ENCODE measurements at regions not wholly inside any gene's neighbourhood (a gene's known extent, or its start where the extent isn't known, plus 50 kb on each side); places are given as distances from the start of the nearest gene placed in this dataset.

GRCh38 chr13:55255236-55255635 is 1885.5 kb upstream of the PRR20A start:
- no peak for DNase-seq (ENCODE audit: low read depth, low spot score)
- H3K9ac ChIP-seq (ENCODE audit: insufficient read length): no peak overlapping the region
- H3K27ac ChIP-seq: no peak overlapping the region
- TF ChIP-seq POLR2AphosphoS5 (IDR thresholded peaks at IDR 0.05; ENCODE audit: borderline replicate concordance, low read depth, low read length) (no peak), EZH2 (IDR thresholded peaks at IDR 0.05) (no peak), FOXP2 (optimal IDR thresholded peaks at IDR 0.05; ENCODE audit: control extremely low read depth, extremely low read length, insufficient read depth) (no peak)
- H3K9me3 ChIP-seq (ENCODE audit: low read depth, low read length): no peaks in the 10 kb centered on the region
- H3K36me3 ChIP-seq (ENCODE audit: insufficient read depth, low read length): no peaks in the 10 kb centered on the region
- no peak overlapping the region for H3K4me3 ChIP-seq

DNA sequence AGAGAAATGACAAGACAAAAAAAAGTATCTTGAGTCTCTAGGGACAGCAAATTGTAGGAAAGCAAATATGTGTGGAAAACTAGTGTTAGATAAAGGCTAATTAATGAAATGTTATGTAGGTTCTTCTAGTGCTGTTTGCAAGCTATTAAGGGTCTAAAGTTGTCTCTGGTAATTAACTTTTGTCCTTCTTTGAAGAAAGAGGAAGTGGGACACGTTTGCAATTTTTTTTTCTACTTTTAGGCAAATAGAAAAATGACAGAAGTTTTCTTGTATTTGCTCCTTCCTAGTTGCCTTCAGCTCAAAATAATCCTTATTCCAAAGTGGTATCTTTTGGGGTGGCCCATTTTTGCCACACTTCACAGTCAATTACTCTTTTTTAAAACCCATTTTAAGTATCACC is 1877.7 kb upstream of the PRR20A start:
- TF ChIP-seq EZH2 (IDR thresholded peaks at IDR 0.05) (no peak), POLR2AphosphoS5 (IDR thresholded peaks at IDR 0.05; ENCODE audit: borderline replicate concordance, low read depth, low read length) (no peak), FOXP2 (optimal IDR thresholded peaks at IDR 0.05; ENCODE audit: control extremely low read depth, extremely low read length, insufficient read depth) (no peak)
- no peaks in the 10 kb centered on the region for H3K36me3 ChIP-seq (ENCODE audit: insufficient read depth, low read length)
- no peak overlapping the region for H3K27ac ChIP-seq
- DNase-seq (ENCODE audit: low read depth, low spot score): no peak
- no peak overlapping the region for H3K9ac ChIP-seq (ENCODE audit: insufficient read length)
- H3K9me3 ChIP-seq (ENCODE audit: low read depth, low read length): no peaks in the 10 kb centered on the region
- no peak overlapping the region for H3K4me3 ChIP-seq

- H3K27ac ChIP-seq: no peak overlapping the region
- no peak for DNase-seq (ENCODE audit: low read depth, low spot score)
- no peak overlapping the region for H3K9ac ChIP-seq (ENCODE audit: insufficient read length)
- TF ChIP-seq FOXP2 (optimal IDR thresholded peaks at IDR 0.05; ENCODE audit: control extremely low read depth, extremely low read length, insufficient read depth) (no peak), POLR2AphosphoS5 (IDR thresholded peaks at IDR 0.05; ENCODE audit: borderline replicate concordance, low read depth, low read length) (no peak), EZH2 (IDR thresholded peaks at IDR 0.05) (no peak)
- H3K36me3 ChIP-seq (ENCODE audit: insufficient read depth, low read length): no peaks in the 10 kb centered on the region
- H3K9me3 ChIP-seq (ENCODE audit: low read depth, low read length): no peaks in the 10 kb centered on the region
- no peak overlapping the region for H3K4me3 ChIP-seq
Observed at GRCh38 chr13:55266644-55267043, 1874.1 kb upstream of the PRR20A start.

DNA sequence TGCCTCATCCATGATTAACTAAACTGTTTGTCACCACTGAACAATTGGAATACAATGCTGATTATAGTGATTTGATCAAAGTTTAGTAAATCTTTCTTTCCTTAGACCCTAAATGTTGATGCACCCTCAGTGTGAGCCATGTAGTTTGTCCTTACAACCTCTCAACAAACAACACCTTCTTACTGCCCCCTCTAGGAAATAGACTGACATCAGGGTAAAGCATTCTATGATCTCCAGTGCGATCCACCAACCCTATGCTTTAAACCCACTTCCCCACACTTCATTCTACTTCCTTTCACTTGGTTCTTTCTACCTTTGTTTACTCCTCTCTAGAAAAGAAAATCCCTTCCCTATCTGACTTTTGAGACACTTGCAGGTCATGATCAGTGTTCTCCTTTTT is 1842.5 kb upstream of the PRR20A start:
- no peak overlapping the region for H3K27ac ChIP-seq

DNA sequence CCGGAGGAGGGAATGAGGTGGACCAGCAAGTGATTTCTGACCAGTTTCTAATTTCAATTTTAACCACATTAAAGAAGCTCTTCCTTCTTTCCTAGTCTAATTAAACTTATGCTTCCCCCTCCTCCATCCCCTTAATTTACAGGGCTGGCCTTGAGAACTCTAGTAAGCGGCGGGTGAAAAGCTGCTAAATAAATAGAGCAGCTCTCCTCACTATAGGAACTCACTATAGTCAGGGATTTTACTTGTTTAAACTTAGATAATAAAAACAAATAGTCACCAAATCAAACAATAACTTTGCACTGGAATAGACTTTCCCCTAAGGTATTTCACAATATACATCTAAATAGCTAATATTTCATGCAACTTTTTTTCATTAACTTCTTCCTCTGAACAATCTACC is 1838.2 kb upstream of the PRR20A start:
- TF ChIP-seq EZH2 (IDR thresholded peaks at IDR 0.05) (no peak), POLR2AphosphoS5 (IDR thresholded peaks at IDR 0.05; ENCODE audit: borderline replicate concordance, low read depth, low read length) (no peak), FOXP2 (optimal IDR thresholded peaks at IDR 0.05; ENCODE audit: control extremely low read depth, extremely low read length, insufficient read depth) (no peak)
- Histone ChIP-seq H3K4me3 (no peak overlapping the region), H3K36me3 (ENCODE audit: insufficient read depth, low read length) (no peaks in the 10 kb centered on the region), H3K9ac (ENCODE audit: insufficient read length) (no peak overlapping the region), H3K27ac (no peak overlapping the region), H3K9me3 (ENCODE audit: low read depth, low read length) (no peaks in the 10 kb centered on the region)
- no peak for DNase-seq (ENCODE audit: low read depth, low spot score)

More for the DNA sequence above, 1842.5 kb upstream of the PRR20A start:
- TF ChIP-seq EZH2 (IDR thresholded peaks at IDR 0.05) (no peak), FOXP2 (optimal IDR thresholded peaks at IDR 0.05; ENCODE audit: control extremely low read depth, extremely low read length, insufficient read depth) (no peak), POLR2AphosphoS5 (IDR thresholded peaks at IDR 0.05; ENCODE audit: borderline replicate concordance, low read depth, low read length) (no peak)
- no peaks in the 10 kb centered on the region for H3K9me3 ChIP-seq (ENCODE audit: low read depth, low read length)
- H3K36me3 ChIP-seq (ENCODE audit: insufficient read depth, low read length): no peaks in the 10 kb centered on the region
- H3K9ac ChIP-seq (ENCODE audit: insufficient read length): no peak overlapping the region
- DNase-seq (ENCODE audit: low read depth, low spot score): no peak
- no peak overlapping the region for H3K4me3 ChIP-seq

GRCh38 chr13:55307909-55308308 is 1832.8 kb upstream of the PRR20A start:
- Histone ChIP-seq H3K9me3 (ENCODE audit: low read depth, low read length) (no peaks in the 10 kb centered on the region), H3K27ac (no peak overlapping the region), H3K4me3 (no peak overlapping the region), H3K9ac (ENCODE audit: insufficient read length) (no peak overlapping the region), H3K36me3 (ENCODE audit: insufficient read depth, low read length) (no peaks in the 10 kb centered on the region)
- TF ChIP-seq EZH2 (IDR thresholded peaks at IDR 0.05) (no peak), POLR2AphosphoS5 (IDR thresholded peaks at IDR 0.05; ENCODE audit: borderline replicate concordance, low read depth, low read length) (no peak), FOXP2 (optimal IDR thresholded peaks at IDR 0.05; ENCODE audit: control extremely low read depth, extremely low read length, insufficient read depth) (no peak)
- no peak for DNase-seq (ENCODE audit: low read depth, low spot score)

DNA sequence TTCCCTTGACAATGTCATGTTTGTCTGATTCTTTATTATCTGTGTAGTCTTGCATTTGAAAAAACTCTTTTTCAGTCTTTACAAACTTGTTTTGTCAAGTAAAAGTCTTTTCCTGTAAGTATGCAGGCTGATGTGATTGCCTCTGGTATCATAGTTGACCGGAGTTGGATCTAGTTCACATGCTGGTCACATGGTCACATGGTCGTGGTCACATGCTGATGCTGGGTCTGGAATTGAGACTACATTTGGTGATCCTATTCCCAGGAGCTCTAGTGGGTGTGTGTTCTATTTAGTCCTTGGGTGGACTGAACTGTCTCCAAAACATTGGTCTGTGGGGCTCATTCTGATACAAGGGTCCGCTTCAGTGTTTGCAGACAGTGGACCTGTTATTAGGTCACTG is 1798.8 kb upstream of the PRR20A start:
- no peak overlapping the region for H3K27ac ChIP-seq
- no peaks in the 10 kb centered on the region for H3K9me3 ChIP-seq (ENCODE audit: low read depth, low read length)
- no peak for DNase-seq (ENCODE audit: low read depth, low spot score)
- TF ChIP-seq POLR2AphosphoS5 (IDR thresholded peaks at IDR 0.05; ENCODE audit: borderline replicate concordance, low read depth, low read length) (no peak), EZH2 (IDR thresholded peaks at IDR 0.05) (no peak), FOXP2 (optimal IDR thresholded peaks at IDR 0.05; ENCODE audit: control extremely low read depth, extremely low read length, insufficient read depth) (no peak)
- H3K36me3 ChIP-seq (ENCODE audit: insufficient read depth, low read length): no peaks in the 10 kb centered on the region
- no peak overlapping the region for H3K9ac ChIP-seq (ENCODE audit: insufficient read length)
- H3K4me3 ChIP-seq: no peak overlapping the region

DNA sequence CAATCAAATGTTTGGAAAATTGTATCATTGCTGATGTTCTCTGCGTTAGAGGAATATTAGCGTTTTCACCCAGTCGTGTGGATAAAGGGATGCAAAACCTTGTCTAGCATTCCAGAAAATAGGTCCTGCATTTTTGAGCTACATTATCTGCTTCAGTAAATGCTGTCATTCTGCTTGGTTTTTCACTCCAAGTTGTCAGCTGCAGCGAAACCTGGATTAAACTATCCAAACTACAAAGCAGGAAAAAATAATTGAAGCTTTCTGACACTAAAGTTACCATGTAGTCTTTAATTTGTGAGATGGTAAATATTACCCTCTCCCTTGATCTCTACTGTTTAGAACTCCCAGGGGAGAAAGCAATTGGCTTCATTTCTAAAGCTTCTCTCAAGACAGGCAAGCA is 1795.5 kb upstream of the PRR20A start:
- H3K9me3 ChIP-seq (ENCODE audit: low read depth, low read length): no peaks in the 10 kb centered on the region
- H3K9ac ChIP-seq (ENCODE audit: insufficient read length): no peak overlapping the region
- DNase-seq (ENCODE audit: low read depth, low spot score): no peak
- H3K4me3 ChIP-seq: no peak overlapping the region
- H3K27ac ChIP-seq: no peak overlapping the region
- TF ChIP-seq EZH2 (IDR thresholded peaks at IDR 0.05) (no peak), POLR2AphosphoS5 (IDR thresholded peaks at IDR 0.05; ENCODE audit: borderline replicate concordance, low read depth, low read length) (no peak), FOXP2 (optimal IDR thresholded peaks at IDR 0.05; ENCODE audit: control extremely low read depth, extremely low read length, insufficient read depth) (no peak)
- H3K36me3 ChIP-seq (ENCODE audit: insufficient read depth, low read length): no peaks in the 10 kb centered on the region

DNA sequence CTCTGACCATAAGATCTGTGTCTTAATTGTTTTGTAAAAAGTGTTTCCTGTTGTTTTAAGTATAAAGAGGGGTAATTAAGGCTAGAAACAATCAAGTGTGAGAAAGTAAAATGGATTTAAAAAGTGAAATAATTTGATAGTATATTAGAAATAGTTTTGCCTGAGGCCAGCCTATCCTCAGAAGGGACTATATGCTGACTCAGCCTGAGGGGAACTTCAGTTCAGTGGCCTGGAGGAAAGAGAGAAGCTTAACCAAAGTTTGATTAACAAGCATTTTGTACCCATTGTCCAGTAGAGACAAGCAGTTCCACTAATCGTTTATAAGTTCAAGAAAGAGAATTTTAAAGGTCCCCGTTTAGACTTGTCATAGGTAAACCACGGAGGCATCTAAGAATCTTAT is 1793.2 kb upstream of the PRR20A start:
- TF ChIP-seq POLR2AphosphoS5 (IDR thresholded peaks at IDR 0.05; ENCODE audit: borderline replicate concordance, low read depth, low read length) (no peak), EZH2 (IDR thresholded peaks at IDR 0.05) (no peak), FOXP2 (optimal IDR thresholded peaks at IDR 0.05; ENCODE audit: control extremely low read depth, extremely low read length, insufficient read depth) (no peak)
- no peaks in the 10 kb centered on the region for H3K36me3 ChIP-seq (ENCODE audit: insufficient read depth, low read length)

More for the DNA sequence above, 1793.2 kb upstream of the PRR20A start:
- no peak overlapping the region for H3K27ac ChIP-seq
- DNase-seq (ENCODE audit: low read depth, low spot score): no peak
- H3K4me3 ChIP-seq: no peak overlapping the region
- no peaks in the 10 kb centered on the region for H3K9me3 ChIP-seq (ENCODE audit: low read depth, low read length)
- H3K9ac ChIP-seq (ENCODE audit: insufficient read length): no peak overlapping the region
